HL-60 (cell line): ENCODE measurements at regions not wholly inside any gene's neighbourhood (a gene's known extent, or its start where the extent isn't known, plus 50 kb on each side); places are given as distances from the start of the nearest gene placed in this dataset.
"Not testable (repeated sequence)": the region's sequence is repeated elsewhere in the genome, so short reads cannot be mapped to it uniquely, and the experiment has no call there.

Experiments
- DNase-seq, 2 experiments: peaks; one replicate each; pipeline ENCODE4 v3.0.0-alpha.2; 2010 to 2020; ENCODE audit warnings: low read depth in 1 of 2, low spot score in 1 of 2
- H3K27ac ChIP-seq: fragments of 250-450 bp; sonication (Bioruptor Pico); replicated peaks from 2 replicates; pipeline ENCODE4 v1.5.1; 2020; ENCODE audit warnings: mild to moderate bottlenecking, moderate library complexity
- H3K27me3 ChIP-seq: fragments of 250-450 bp; sonication (Bioruptor Pico); 2 replicates; pipeline ENCODE4 v1.5.1; 2021; ENCODE audit warnings: mild to moderate bottlenecking, moderate library complexity; ENCODE audit not compliant: insufficient read depth, poor library complexity, severe bottlenecking
- H3K4me3 ChIP-seq: replicated peaks from 2 replicates; pipeline ENCODE4 v1.5.1; 2011; ENCODE audit warnings: mild to moderate bottlenecking, control low read depth, low read length; ENCODE audit not compliant: insufficient read depth
- CTCF ChIP-seq: IDR thresholded peaks from one replicate; pipeline ENCODE4 v1.5.1; 2011; ENCODE audit warnings: low read length, control low read depth, inconsistent platforms; ENCODE audit not compliant: insufficient read depth
- GABPA ChIP-seq: IDR thresholded peaks from 2 replicates; pipeline ENCODE4 v1.6.1; 2012; ENCODE audit warnings: low read depth
- POLR2AphosphoS5 ChIP-seq: IDR thresholded peaks from 2 replicates; pipeline ENCODE4 v1.6.1; 2012; ENCODE audit warnings: low read depth
- REST ChIP-seq: IDR thresholded peaks from 2 replicates; pipeline ENCODE4 v1.6.1; 2012; ENCODE audit warnings: low read depth; ENCODE audit not compliant: insufficient replicate concordance
- SPI1 ChIP-seq: IDR thresholded peaks from 2 replicates; pipeline ENCODE4 v1.6.1; 2012; ENCODE audit warnings: low read depth, mild to moderate bottlenecking, borderline replicate concordance

- no peak for TF ChIP-seq CTCF
- no peak overlapping the region for H3K27ac ChIP-seq
- no peak for DNase-seq
- H3K27me3 ChIP-seq, result no peaks in the 10 kb centered on the region
- H3K4me3 ChIP-seq, result no peak overlapping the region
These were observed 74.9 kb upstream of the NDN start for GRCh38 chr15:23762026-23762425.

- TF ChIP-seq SPI1 (no peak), REST (no peak), CTCF (no peak), GABPA (no peak), POLR2AphosphoS5 (no peak)
- no peak for DNase-seq
- no peak overlapping the region for H3K27ac ChIP-seq
- H3K27me3 ChIP-seq, result no peaks in the 10 kb centered on the region
- H3K4me3 ChIP-seq, result no peak overlapping the region
These were observed 75.9 kb upstream of the NDN start for GRCh38 chr15:23763021-23763420.

GRCh38 chr15:23764306-23764705 lies 77.2 kb upstream of the NDN start:
- no peaks in the 10 kb centered on the region for H3K27me3 ChIP-seq
- TF ChIP-seq POLR2AphosphoS5, result no peak
- TF ChIP-seq REST, result no peak
- TF ChIP-seq CTCF, result no peak
- no peak for TF ChIP-seq SPI1
- H3K4me3 ChIP-seq, result no peak overlapping the region
- DNase-seq, result no peak
- no peak overlapping the region for H3K27ac ChIP-seq

GRCh38 chr15:23764716-23765115 lies 77.6 kb upstream of the NDN start:
- DNase-seq, result no peak
- TF ChIP-seq GABPA, result no peak
- no peak for TF ChIP-seq POLR2AphosphoS5
- no peak for TF ChIP-seq CTCF
- TF ChIP-seq SPI1, result no peak
- no peak for TF ChIP-seq REST
- H3K27ac ChIP-seq, result no peak overlapping the region
- no peaks in the 10 kb centered on the region for H3K27me3 ChIP-seq
- H3K4me3 ChIP-seq, result no peak overlapping the region

GRCh38 chr15:23766779-23767178 lies 79.7 kb upstream of the NDN start:
- not testable (repeated sequence) for DNase-seq, H3K27me3 ChIP-seq, H3K4me3 ChIP-seq, H3K27ac ChIP-seq
